Stimulated activated CD4-positive, alpha-beta T cell treated with anti-CD3 and anti-CD28 coated beads, Interleukin-2, amount 100 ng/mL, for 48 hours (primary cell): ENCODE measurements at regions not wholly inside any gene's neighbourhood (a gene's known extent, or its start where the extent isn't known, plus 50 kb on each side); places are given as distances from the start of the nearest gene placed in this dataset.

Source experiments
- DNase-seq, 2 donors: peaks; one replicate each; pipeline ENCODE4 v3.0.0-alpha.2; 2020

DNA sequence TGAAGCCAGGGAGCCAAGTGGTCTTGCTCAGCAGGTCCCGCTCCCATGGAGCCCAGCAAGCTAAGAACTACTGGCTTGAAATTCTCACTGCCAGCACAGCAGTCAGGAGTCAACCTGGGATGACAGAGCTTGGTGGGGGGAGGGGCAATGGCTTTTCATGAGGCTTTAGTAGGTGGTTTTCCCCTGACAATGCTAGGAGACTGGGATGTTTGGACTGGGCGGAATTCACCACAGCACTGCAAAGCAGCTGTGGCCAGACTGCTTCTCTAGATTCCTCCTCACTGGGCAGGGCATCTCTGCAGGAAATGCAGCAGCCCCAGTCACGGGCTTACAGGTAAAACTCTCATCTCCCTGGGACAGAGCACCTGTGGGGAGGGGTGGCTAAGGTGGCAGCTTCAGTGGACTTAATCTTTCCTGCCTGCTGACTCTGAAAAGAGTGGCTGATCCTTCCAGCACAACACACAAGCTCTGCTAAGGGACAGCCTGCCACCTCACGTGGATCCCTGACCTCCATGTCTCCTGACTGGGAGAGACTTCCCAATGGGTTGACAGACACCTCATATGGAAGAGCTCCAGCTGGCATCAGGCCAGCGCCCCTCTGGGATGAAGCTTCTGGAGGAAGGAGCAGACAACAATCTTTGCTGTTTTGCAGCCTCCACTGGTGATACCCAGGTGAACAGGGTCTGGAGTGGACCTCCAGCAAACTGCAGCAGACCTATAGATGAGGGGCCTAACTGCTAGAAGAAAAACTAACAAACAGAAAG, 349.7 kb upstream of the ST6GAL2 start:
- DNase-seq = no peak

GRCh38 chr2:107242811-107243210, 356.8 kb upstream of the ST6GAL2 start:
- no peak for DNase-seq

GRCh38 chr2:107248932-107249331, 363.0 kb upstream of the ST6GAL2 start:
- DNase-seq = no peak

- DNase-seq = no peak
These were observed 369.8 kb upstream of the ST6GAL2 start for GRCh38 chr2:107255744-107256143.

DNA sequence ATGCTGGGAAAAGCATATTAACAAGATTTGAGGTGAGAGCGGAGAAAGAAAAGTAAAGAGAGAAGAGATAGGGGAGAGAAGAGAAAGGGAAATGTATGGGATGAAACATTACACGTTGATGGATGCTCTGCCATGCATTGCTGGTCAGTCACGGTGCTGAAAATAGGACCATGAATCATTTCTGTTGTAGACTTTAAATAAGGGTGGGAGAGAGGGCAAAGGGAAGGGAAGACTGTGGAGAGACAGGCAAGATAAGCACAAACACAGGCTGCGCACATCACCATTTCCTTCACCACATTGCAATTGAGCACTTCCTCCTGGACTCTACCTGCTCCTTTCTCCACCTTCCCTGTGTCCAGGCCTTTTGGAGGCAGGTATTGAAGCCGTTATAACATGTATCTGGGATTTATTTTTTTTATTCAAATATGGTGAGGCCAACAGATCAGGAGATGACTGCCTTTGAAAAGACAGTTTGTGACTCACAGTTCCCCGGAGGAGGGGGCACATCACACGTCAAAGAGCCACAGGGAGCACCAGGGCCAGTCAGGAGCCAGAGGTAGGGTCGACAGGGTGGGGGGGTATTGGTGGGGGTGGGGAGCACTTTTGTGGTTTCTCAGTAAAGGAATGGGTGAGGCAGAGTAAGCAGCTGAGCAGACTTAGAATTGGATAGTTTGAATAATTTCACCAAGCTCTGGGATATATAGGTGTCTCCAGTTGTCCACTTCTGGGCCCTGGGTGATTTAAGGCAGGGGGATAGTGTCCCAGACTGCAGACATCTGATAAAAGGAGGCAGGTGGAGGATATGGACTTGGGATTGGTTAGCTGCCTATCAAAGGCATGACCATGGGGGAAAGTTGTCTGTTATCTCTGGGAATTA, 372.8 kb upstream of the ST6GAL2 start:
- DNase-seq = no peak

DNA sequence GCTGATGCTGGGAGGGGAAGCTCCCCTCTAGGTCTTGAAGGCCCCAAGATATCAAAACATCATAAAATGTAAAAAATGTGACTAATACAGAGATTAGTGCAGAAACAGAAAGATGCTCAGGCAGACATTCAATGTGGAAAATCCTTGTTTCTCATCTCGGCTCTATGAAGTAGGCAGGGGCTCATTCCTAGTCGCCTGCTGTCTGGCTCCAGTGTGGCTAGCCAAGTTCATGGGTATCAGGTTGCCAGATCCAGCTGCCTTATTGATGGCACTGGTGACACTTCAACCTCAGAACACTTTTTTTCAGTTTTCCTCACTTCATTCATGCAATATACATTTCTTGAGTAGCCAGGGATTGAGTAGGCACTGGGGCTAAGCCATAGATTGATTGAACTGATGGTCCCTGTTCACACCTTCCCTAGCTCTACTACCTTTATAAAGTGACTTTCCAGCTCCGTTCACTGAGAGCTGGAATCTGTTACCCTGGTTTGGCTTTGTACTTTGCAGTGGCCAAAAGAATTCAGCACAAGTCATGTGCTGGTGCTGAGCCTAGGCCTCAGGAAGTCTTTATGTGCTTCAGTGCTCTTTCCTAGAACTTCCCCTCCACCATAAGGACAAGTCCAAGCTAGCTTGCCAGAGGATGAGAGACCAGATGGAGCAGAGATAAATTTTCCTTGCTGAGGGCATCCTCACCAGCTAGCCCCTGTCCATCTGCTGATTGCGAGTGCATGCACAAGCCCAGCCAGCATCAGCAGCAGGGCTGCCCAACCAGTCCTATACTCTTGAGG, 373.6 kb upstream of the ST6GAL2 start:
- DNase-seq = no peak

GRCh38 chr2:107263628-107264027, 377.7 kb upstream of the ST6GAL2 start:
- no peak for DNase-seq

DNA sequence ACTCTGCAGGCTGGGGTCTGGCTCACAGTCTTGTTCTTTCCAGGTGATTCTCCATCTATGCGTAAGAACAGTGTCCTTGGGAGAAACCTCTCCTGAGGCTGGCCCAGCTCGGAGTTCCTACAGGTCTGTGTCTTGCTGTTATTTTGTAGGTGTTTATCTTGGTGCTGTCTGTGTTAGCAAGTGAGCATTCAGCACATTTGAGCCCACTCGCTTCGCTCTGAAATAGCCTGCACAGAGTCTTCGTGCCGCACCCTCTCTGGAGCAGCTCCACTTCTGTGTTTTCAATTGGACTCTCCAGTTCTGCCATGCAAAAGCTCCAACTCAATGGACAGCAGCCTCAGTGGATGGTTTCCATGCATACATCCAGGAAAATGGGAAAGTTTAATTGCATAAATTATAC, 378.2 kb upstream of the ST6GAL2 start:
- no peak for DNase-seq

DNA sequence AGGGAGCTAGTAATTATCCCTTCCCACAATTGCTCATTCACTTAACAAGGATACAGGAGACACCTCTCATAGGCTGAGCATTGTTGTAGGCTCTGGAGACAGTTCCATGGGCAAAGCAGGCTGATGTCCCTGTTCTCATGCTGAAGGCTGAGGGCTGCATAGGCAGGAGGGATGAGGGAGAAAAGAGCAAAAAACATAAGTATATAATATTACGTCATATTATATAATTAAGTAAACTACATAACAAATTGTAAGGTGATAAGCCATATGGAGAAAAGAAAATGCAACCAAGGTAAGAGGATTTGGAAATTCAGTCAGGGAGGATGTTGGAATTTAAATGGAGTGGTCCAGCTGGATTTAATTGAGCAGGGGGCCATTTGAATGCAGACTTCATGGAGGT, 380.6 kb upstream of the ST6GAL2 start:
- DNase-seq = no peak

DNA sequence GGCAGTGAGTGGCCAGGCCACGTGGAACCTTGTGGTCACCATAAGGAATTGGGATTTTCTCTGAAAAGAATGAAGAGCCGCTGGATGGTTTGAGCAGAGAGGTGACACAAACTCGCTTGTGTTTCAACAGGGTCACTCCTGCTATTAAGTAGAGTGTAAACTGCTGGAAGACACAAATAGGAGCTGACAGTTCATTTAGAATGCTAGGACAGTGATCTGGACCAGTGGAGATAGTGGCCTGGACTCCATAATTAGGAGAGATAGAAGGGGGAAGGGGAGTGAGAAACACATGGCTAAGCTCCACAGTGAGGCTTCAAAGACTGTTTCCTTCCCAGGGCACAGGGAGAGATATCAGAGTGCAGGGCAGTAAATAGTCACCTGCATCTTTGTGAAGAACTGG, 381.1 kb upstream of the ST6GAL2 start:
- no peak for DNase-seq

- DNase-seq = no peak
These were observed 390.1 kb upstream of the ST6GAL2 start for GRCh38 chr2:107276034-107276433.

DNA sequence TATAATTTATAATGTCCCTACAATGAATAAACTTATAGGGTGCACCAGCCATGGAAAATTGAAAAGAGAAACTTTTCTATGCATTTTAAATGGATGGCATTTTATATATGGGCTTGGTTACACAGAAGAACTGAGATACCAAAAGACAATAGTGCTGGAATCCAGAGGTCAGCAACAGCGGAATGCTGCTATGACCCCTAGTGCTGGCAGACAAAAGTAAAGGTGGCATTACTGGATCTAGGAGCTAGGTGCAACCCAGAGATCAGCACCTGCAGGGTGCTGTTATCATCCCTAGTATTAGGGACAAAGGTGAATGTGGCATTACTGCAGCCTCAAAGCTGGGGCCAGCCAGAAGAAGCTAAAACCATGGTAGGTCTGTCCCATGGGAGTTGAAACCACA, 392.7 kb upstream of the ST6GAL2 start:
- DNase-seq = no peak

DNA sequence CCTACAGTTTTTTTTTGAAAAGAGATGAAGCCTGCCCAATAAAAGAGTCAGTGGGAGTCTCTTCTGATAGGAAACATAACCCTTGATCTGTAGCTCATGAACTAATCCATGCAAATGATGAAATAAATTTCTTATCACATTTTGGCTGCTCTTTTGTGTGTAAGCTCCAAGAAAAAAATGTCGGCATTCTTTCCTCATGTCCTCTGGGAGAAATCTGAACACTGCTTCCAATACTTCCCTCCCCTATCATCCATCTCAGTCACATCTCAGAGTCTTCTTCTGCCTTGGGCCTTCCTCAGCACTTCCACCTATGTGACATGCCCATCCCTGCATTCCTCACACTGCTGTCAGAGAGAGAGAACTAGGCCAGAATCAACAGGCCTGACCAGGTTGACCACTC, 395.7 kb upstream of the ST6GAL2 start:
- DNase-seq = no peak

- DNase-seq = no peak
These were observed 396.2 kb upstream of the ST6GAL2 start for GRCh38 chr2:107282135-107282534.

DNA sequence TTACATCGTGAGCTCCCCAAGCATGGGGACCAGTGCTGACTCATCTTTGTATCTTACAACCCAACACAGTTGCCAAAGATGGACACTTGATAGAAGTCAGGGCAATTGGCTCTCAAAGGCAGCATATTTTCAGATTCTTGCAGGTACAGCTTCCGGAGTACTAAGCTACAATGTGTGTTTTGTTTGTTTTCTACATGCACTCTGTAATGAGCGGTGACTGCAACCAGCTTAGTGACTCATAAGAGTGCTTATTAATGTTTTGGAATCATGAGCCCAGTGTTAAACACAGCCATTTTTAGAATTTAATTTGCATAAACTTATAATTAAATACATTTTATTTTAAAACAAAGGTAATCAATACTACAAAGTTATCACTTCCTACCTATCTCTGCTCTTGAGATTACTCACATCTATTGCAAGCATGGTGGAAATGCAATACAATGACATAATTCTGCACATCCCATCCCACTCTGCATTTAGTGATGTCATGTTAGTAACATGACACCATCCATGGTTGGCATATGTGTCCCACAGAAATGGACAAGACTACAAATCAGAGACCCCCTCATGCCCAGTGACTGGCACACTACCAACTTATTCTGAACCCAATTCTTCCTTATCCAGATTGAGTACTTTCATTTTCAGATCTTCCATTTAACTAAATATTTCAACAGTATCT, 399.8 kb upstream of the ST6GAL2 start:
- no peak for DNase-seq

DNA sequence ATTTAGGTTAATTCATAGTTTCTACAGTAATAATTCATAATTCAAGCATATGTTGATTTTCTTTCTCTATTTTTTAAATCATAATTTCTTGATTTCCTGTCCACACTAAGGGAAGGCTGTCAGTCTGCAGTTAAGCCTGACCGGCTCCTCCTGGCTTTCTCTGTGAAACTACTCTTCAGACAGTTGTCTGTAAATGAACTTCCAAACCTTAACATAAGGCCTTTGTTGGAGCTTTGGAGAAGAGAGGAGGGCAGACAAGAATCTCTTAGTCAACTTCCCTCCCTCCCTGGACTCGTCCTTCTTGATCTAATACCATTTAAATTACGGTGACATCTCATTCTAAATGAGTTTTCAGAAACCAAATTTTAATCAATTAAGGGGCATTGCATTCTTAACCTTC, 404.1 kb upstream of the ST6GAL2 start:
- DNase-seq = no peak

- no peak for DNase-seq
These were observed 418.0 kb upstream of the ST6GAL2 start for GRCh38 chr2:107303964-107304363.

DNA sequence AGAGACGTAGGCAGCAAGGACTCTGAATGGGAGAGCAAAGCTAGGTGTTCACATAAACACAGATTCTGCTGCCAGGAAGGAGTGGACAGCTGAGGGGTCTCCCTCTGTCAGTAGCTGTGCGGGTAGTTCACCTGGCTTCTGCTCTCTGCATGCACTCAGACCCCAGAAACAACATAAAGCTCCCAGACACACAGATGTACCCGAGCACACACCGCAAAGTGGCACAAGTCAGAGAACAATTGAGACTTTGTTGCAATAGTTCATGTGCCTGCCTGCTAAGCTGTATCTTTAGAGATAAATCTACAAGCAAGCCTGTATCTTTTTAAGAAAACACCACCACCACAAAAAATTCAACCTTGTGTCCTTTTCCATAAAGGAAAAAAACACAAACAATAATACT, 420.0 kb upstream of the ST6GAL2 start:
- DNase-seq = no peak

DNA sequence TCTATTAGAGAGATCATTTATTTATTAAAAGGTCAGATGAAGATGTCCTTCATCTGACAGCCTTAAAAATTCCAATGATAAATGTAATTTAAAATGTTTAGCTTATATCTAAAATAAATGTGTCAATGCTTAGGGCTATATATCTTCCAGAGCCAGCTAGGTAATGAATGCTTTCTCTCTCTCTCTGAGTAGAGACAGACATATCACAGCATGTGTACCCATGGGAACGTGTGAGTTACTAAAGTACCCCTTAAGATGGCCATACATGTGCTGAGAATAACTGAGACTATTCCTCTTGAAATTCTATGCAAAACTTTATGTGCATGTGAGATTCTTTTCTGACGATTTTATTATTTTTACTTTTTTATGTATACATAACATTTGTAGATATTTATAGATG, 420.9 kb upstream of the ST6GAL2 start:
- no peak for DNase-seq

DNA sequence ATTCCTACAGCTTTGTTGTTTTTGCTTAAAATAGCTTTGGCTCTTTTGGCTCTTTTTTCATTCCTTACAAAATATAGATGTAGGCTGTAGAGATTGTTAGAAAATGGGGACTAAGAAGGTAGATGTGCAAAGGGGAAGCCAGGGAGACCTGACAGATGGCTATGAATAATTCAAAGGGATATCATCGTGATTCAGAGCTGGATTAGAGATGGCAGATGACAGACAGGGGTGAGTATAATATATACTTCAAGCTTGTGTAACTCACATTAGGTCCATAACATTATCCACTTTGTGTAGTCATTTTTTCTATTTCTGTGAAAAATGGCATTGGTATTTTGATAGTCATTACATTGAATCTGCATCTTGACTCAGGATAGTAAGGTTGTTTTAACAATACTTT, 422.9 kb upstream of the ST6GAL2 start:
- DNase-seq = no peak

DNA sequence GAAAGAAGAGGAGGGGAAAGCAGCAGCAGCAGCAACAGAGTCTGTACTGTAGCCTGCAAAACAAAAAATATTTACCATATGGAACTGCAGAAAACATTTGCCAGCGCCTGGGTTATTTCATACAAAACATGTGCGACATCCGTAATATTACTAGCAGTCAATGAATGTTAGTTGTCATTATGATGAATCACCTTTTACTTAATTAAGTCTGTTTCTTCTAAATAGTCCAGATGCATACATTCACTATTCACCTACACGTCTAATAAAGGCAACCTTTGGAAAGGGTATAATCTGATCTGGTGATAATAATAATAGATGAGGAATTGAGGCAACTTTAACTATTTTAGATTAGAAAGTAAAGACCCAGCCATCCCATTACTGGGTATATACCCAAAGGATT, 426.3 kb upstream of the ST6GAL2 start:
- DNase-seq = no peak

- no peak for DNase-seq
These were observed 427.3 kb upstream of the ST6GAL2 start for GRCh38 chr2:107313316-107313715.

- no peak for DNase-seq
These were observed 434.9 kb upstream of the ST6GAL2 start for GRCh38 chr2:107320881-107321280.
